Amniotic stem cell (primary cell): ENCODE measurements at regions not wholly inside any gene's neighbourhood (a gene's known extent, or its start where the extent isn't known, plus 50 kb on each side); places are given as distances from the start of the nearest gene placed in this dataset.

Experiments used
- DNase-seq: peaks from one replicate; lab custom pipeline; 2025; lab: John Stamatoyannopoulos, UW

GRCh38 chr11:134686460-134687061 is 274.5 kb upstream of the B3GAT1 start:
- no peak for DNase-seq

- no peak for DNase-seq
Measured at GRCh38 chr11:134685793-134686380, 273.8 kb upstream of the B3GAT1 start.

DNA sequence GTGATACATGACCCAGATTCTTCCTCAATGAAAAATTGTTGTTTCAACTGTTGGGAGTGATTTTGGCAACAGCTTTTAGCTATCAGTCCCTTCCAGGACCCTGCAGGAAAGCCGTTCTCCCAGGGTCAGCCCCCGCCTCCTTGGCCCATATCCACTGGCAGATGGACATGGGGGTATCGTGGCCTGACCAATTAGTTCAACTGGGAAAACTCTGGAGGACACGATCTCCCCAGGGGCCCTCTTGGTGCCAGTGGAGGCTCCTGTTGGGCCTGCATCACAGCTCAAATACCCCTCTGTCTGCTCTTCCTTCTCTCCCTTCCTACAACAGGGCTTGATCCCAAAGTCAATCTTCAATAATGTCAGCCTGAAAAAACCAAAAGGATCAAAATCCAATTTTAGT is 272.5 kb upstream of the B3GAT1 start:
- no peak for DNase-seq

- DNase-seq: no peak
Measured at GRCh38 chr11:134683860-134684259, 271.8 kb upstream of the B3GAT1 start.

DNA sequence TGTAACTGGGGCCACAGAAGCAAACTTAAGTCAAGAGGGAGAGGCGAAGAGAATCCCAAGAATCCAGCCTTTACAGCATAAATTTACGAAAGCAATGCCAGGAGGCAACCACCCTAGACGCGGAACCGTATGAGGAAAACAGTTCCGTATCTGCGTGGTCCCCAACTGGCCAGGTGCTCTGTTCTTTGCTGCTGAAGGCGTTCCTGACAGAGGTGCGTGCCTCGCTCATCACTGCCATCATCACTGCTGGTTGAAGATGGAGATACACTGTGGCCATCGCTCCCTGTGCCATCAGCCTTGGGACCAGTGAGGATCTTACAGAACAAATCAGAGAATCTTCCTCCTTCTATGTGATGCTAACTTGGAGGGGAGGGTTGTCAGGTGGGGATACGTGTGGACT is 270.5 kb upstream of the B3GAT1 start:
- DNase-seq: no peak

GRCh38 chr11:134679592-134679991 is 267.6 kb upstream of the B3GAT1 start:
- DNase-seq: no peak

DNA sequence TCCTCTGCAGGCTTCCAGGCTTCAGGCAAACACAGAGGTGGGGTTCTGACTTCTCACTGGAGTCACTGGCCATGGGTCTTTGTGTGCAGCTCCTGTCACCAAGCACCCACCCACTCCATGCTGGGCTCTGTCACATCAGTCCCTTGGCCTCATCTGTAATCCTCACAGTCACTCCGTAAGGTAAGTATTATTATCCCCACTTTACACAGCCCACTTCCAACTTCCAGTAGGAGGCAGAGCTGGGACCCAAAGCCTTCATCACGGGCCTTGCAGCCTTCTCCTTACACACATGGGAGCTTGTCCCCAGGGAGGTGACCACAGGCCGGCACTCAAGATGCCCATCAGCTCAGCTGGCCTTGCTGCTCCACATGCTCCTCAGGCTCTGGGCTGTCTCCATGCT is 266.7 kb upstream of the B3GAT1 start:
- DNase-seq: no peak

DNA sequence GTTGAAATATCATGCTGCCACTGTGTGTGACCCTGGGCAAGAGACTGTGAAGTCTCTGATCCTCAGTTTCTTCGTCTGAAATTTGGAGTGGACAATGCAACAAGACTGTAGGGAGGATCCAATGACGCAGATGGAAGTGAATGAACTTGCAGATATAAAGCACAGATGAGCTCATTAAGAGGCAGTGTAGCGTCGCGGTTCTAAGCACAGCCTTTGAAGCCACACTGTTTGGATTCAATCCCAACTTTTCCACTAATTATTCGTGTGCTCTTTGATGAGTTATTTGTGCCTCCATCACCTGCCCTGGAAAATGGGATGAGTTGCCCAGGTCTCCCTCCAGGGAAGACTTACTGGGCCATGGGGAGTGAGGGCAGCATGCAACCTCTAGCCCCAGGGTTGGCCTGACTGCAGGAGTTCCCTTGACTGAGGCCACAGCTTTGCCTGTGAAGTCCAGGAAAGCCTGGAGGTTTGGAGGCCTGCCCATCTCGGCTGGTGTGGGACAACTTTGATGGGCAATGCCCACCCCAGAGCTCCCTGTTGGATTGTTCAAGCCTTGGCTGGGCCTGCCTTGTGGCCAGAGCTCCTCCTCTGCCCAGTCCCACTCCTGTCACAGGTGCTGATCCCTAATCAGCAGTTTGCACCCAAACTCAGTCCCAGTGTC is 266.0 kb upstream of the B3GAT1 start:
- DNase-seq: no peak

- no peak for DNase-seq
Measured at GRCh38 chr11:134677397-134677822, 265.4 kb upstream of the B3GAT1 start.

DNA sequence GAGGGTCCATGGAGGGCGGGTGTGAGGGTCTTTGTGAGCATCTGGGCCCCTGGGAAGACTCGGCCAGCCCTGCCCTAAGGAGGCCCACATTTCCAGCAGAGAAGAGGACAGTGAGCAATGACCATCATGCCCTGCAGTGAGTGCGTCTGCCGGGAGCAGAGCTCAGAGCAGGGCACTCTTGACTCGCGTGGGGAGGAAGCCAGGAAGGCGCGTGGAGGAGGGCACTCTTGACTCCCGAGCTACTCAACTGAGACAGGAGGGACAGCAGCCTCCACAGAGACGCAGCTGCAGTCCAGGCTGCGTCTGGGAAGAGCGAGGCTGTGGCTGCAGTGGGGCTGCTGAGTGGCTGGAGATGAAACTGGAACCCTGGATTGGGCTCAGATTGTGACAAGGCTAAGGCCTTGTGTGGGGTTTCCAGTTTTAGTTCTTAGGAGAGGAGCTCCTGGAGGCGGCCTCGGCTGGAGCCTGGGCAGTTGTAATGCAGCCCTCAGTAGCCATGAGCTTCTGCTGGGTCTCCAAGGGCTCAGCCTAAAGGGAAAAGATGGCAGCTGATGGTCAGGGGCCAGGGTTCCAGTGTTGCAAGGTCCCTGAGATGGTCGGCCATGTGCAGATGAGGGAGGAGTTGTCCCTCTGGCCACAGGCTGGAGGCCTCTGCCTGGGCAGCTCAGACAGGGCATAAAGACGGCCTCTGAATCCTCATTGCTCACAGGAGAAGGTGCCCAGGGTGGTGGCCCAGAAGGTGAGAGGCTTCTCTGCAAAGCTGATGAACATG is 264.7 kb upstream of the B3GAT1 start:
- no peak for DNase-seq

- DNase-seq: no peak
Measured at GRCh38 chr11:134675983-134676382, 263.9 kb upstream of the B3GAT1 start.

DNA sequence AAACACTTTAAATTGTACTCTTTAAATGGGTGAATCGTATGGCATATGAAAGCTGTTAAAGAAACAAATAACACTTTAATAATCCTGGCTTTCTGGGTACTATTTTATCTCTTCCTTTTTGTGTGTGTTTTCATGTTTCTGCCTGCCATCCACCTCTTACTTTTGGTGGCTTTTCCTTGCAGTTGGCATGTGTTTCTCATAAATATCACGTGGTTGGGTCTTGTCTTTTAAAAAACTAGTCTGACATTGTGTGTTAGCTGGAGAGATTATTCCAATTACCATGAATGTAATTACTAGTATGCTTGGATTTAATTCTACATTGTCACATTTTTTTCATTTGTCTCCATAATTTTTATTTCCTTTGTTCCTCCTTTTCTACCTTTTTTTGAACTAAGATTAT is 262.9 kb upstream of the B3GAT1 start:
- no peak for DNase-seq

GRCh38 chr11:134670961-134671370 is 258.9 kb upstream of the B3GAT1 start:
- no peak for DNase-seq

DNA sequence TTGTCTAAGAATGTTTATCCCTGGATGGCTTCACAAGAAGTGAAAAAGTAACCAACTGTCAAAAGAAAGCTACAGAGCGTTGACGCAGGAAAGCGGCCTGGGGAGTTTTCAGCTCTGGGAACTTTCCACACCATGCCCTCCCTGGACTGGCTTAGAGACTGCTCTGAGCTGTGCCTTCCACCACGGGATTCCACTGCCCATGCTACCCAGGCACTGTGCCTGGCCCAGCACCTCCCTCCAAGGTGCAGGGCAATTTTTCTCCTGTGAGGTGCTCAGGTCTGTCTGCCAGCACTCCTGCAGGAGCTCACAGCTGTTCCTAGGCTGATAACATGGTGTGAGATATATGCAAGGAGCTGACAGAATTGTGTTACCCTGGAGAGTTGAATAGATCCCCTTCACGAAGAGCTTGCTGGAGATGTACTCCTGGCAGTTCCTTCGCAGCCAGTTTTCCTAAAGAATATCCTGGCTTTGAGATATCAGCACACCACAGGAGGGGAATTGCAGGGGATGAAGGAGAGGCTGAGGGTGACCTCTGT is 258.3 kb upstream of the B3GAT1 start:
- DNase-seq: no peak

GRCh38 chr11:134669796-134670195 is 257.8 kb upstream of the B3GAT1 start:
- DNase-seq: no peak

DNA sequence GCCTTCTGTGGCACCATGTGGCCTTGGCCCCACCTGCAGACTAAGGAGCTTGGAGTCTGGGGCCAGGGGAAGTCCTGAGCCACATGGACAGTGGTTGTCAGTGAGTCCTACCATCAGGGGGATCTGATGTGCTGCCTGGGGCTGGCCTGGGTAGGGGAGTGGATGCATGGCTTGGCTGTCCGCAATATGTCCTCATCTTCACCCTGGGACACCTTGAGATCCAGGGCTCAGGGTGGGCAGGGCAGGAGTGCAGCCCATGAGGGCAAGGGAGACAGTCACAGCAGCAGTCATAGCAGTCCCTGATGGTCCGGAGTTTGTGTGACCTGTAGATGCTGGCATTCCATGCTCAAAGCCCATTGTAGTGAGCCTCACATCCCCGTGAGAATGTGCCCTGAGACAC is 256.8 kb upstream of the B3GAT1 start:
- DNase-seq: no peak

- DNase-seq: no peak
Measured at GRCh38 chr11:134668076-134668475, 256.0 kb upstream of the B3GAT1 start.

GRCh38 chr11:134667505-134667904 is 255.5 kb upstream of the B3GAT1 start:
- no peak for DNase-seq

GRCh38 chr11:134667175-134667500 is 255.1 kb upstream of the B3GAT1 start:
- no peak for DNase-seq

GRCh38 chr11:134666273-134667174 is 254.5 kb upstream of the B3GAT1 start:
- no peak for DNase-seq

GRCh38 chr11:134665571-134666270 is 253.7 kb upstream of the B3GAT1 start:
- no peak for DNase-seq
